Gastroesophageal sphincter (tissue), 3 donors: ENCODE measurements at regions not wholly inside any gene's neighbourhood (a gene's known extent, or its start where the extent isn't known, plus 50 kb on each side); places are given as distances from the start of the nearest gene placed in this dataset.

Source experiments
- CTCF ChIP-seq, 4 experiments: fragments of 200-600 bp in 2 of 4; fragments of 450-650 bp in 2 of 4; sonication (generic) in 1 of 4; IDR thresholded peaks; one replicate each; pipeline ENCODE4 v1.5.1; 2017 to 2019; ENCODE audit warnings: antibody characterized with exemption in 4 of 4, mild to moderate bottlenecking in 2 of 4, moderate library complexity in 2 of 4
- POLR2AphosphoS5 ChIP-seq: sonication (generic); formaldehyde crosslinking; IDR thresholded peaks from one replicate; pipeline ENCODE4 v1.6.1; 2017; ENCODE audit warnings: antibody characterized with exemption

- TF ChIP-seq CTCF (IDR thresholded peaks at IDR 0.05): no peak
- no peak for TF ChIP-seq POLR2AphosphoS5
These were observed 552.9 kb upstream of the KCNMB2 start for GRCh38 chr3:177983320-177983719.
